Stomach (tissue), 4 donors: ENCODE measurements at regions not wholly inside any gene's neighbourhood (a gene's known extent, or its start where the extent isn't known, plus 50 kb on each side); places are given as distances from the start of the nearest gene placed in this dataset.

Source experiments
- CTCF ChIP-seq, 7 experiments: fragments of 450-650 bp in 4 of 7; fragments of 200-600 bp in 3 of 7; sonication (generic) in 3 of 7; IDR thresholded peaks; one replicate each; pipeline ENCODE4 v1.5.1; 2016 to 2019; ENCODE audit warnings: antibody characterized with exemption in 7 of 7, control low read depth in 2 of 7, mild to moderate bottlenecking in 1 of 7
- POLR2A ChIP-seq, 4 donors: fragments of 450-650 bp; IDR thresholded peaks; one replicate each; pipeline ENCODE4 v1.6.1; 2016; ENCODE audit warnings: antibody characterized with exemption in 4 of 4, control low read depth in 2 of 4, mild to moderate bottlenecking in 1 of 4, moderate library complexity in 1 of 4

GRCh38 chr11:134799386-134799785 lies 387.3 kb upstream of the B3GAT1 start:
- TF ChIP-seq POLR2A (IDR thresholded peaks at IDR 0.05) (no peak), CTCF (IDR thresholded peaks at IDR 0.05) (no peak)
